ENCODE measurements at regions not wholly inside any gene's neighbourhood (a gene's known extent, or its start where the extent isn't known, plus 50 kb on each side); places are given as distances from the start of the nearest gene placed in this dataset.

DNA sequence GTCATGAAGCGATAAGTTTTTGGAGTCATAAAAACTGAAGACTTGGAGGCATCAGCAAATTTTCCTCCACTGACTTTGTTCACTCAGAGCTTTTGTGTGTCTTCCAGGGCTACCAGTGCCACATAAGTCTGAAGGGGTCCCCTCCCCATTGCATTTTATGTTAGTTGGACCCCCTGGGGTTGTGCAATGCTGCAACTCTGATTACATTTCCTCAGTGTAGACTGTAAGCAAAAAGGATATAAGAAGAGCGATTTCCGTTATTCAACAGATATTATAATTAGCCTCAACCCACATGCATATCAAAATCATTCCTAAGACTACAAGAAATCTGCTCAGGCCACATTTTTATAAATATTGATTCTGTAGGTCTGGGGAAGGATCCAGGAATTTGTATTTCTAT, 324.0 kb downstream of the TDRD3 start:
- TF ChIP-seq, protein P1, sequence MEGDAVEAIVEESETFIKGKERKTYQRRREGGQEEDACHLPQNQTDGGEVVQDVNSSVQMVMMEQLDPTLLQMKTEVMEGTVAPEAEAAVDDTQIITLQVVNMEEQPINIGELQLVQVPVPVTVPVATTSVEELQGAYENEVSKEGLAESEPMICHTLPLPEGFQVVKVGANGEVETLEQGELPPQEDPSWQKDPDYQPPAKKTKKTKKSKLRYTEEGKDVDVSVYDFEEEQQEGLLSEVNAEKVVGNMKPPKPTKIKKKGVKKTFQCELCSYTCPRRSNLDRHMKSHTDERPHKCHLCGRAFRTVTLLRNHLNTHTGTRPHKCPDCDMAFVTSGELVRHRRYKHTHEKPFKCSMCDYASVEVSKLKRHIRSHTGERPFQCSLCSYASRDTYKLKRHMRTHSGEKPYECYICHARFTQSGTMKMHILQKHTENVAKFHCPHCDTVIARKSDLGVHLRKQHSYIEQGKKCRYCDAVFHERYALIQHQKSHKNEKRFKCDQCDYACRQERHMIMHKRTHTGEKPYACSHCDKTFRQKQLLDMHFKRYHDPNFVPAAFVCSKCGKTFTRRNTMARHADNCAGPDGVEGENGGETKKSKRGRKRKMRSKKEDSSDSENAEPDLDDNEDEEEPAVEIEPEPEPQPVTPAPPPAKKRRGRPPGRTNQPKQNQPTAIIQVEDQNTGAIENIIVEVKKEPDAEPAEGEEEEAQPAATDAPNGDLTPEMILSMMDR (conservative IDR thresholded peaks at IDR 0.05; ENCODE audit: low read length), result no peak
- TF ChIP-seq EZH2phosphoT487 (IDR thresholded peaks at IDR 0.05; ENCODE audit: borderline replicate concordance, low read depth, low read length), result no peak
